ENCODE measurements at regions not wholly inside any gene's neighbourhood (a gene's known extent, or its start where the extent isn't known, plus 50 kb on each side); places are given as distances from the start of the nearest gene placed in this dataset.

DNA sequence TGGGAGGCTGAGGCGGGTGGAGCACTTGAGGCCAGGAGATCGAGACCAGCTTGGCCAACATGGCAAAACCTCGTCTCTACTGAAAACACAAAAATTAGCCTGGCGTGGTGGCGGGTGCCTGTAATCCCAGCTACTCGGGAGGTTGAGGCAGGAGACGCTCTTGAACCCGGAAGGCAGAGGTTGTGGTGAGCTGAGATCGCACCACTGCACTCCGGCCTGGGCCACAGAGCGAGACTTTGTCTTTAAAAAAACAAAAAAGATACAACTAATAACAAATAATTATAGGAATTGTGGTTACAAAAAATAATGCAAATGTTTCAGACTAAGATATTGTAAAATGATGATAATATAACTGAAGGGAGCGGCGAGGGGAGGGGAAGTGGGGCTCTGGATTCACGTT is 90.3 kb upstream of the RTL6 start:
- TF ChIP-seq, protein P1, sequence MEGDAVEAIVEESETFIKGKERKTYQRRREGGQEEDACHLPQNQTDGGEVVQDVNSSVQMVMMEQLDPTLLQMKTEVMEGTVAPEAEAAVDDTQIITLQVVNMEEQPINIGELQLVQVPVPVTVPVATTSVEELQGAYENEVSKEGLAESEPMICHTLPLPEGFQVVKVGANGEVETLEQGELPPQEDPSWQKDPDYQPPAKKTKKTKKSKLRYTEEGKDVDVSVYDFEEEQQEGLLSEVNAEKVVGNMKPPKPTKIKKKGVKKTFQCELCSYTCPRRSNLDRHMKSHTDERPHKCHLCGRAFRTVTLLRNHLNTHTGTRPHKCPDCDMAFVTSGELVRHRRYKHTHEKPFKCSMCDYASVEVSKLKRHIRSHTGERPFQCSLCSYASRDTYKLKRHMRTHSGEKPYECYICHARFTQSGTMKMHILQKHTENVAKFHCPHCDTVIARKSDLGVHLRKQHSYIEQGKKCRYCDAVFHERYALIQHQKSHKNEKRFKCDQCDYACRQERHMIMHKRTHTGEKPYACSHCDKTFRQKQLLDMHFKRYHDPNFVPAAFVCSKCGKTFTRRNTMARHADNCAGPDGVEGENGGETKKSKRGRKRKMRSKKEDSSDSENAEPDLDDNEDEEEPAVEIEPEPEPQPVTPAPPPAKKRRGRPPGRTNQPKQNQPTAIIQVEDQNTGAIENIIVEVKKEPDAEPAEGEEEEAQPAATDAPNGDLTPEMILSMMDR (IDR thresholded peaks at IDR 0.05; ENCODE audit: unreplicated experiment), result no peak
- Mint-ChIP-seq H3K36me3 (no peaks in the 10 kb centered on the region), H3K4me1 (peaks cover 4% of the 10 kb centered on the region), H3K4me3 (no peak overlapping the region), H3K27me3 (ENCODE audit: low read depth) (peaks cover 95% of the 10 kb centered on the region), H3K9me3 (peaks cover 9% of the 10 kb centered on the region), H3K27ac (no peak overlapping the region)
- DNase-seq (ENCODE audit: low spot score in 2 of 2, unreplicated experiment in 2 of 2), result no peak

DNA sequence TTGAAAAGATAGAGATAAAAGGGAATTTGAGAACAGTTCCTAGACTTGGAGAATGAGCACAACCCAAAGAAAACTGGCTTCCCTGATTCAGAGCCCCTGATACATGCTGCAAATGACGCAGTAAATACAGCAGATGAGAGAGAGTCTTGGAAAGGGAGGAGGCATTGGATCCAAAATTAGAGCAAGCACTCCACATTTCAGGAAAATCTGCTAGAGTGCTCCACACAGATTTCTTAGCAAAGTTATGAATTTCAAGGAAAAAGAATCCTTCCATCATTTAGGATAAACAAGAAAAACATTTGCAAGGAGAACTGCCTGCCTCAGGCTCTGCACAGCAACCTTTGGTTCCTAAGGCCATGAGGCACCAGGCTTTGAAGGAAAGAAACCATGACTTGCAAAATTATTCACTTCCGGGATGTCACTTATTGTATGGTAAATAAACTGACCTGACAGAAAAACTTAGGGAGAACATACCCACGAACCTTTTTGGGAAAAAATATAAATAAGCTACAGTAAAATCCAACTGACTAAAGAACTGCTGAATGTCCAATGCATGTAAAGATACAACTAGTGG is 89.8 kb upstream of the RTL6 start:
- Mint-ChIP-seq H3K4me3 (no peak overlapping the region), H3K4me1 (peaks cover 4% of the 10 kb centered on the region), H3K27ac (no peak overlapping the region), H3K36me3 (no peaks in the 10 kb centered on the region), H3K9me3 (peaks cover 9% of the 10 kb centered on the region), H3K27me3 (ENCODE audit: low read depth) (peaks cover 95% of the 10 kb centered on the region)
- DNase-seq (ENCODE audit: low spot score in 2 of 2, unreplicated experiment in 2 of 2), result no peak
- TF ChIP-seq, protein P1 (IDR thresholded peaks at IDR 0.05; ENCODE audit: unreplicated experiment), result no peak

GRCh38 chr22:44586999-44587736 is 89.1 kb upstream of the RTL6 start:
- DNase-seq (ENCODE audit: low spot score in 2 of 2, unreplicated experiment in 2 of 2), result peak in 1 of 2 experiments; percentile 15
- TF ChIP-seq, protein P1 (IDR thresholded peaks at IDR 0.05; ENCODE audit: unreplicated experiment), result no peak
- Mint-ChIP-seq H3K9me3 (peaks cover 9% of the 10 kb centered on the region), H3K4me3 (no peak overlapping the region), H3K36me3 (no peaks in the 10 kb centered on the region), H3K4me1 (no peaks in the 10 kb centered on the region), H3K27ac (no peak overlapping the region), H3K27me3 (ENCODE audit: low read depth) (peaks cover 96% of the 10 kb centered on the region)

GRCh38 chr22:44586351-44586990 is 88.4 kb upstream of the RTL6 start:
- peaks cover 9% of the 10 kb centered on the region for H3K9me3 Mint-ChIP-seq
- H3K27me3 Mint-ChIP-seq (ENCODE audit: low read depth), result peaks cover 96% of the 10 kb centered on the region
- TF ChIP-seq, protein P1 (IDR thresholded peaks at IDR 0.05; ENCODE audit: unreplicated experiment), result no peak
- H3K36me3 Mint-ChIP-seq, result no peaks in the 10 kb centered on the region
- no peak overlapping the region for H3K4me3 Mint-ChIP-seq
- no peaks in the 10 kb centered on the region for H3K4me1 Mint-ChIP-seq
- no peak overlapping the region for H3K27ac Mint-ChIP-seq
- peak in 1 of 2 experiments; percentile 13 for DNase-seq (ENCODE audit: low spot score in 2 of 2, unreplicated experiment in 2 of 2)

- DNase-seq (ENCODE audit: low spot score in 2 of 2, unreplicated experiment in 2 of 2), result peak in 1 of 2 experiments; percentile 1
- Mint-ChIP-seq H3K9me3 (peaks cover 9% of the 10 kb centered on the region), H3K27ac (no peak overlapping the region), H3K27me3 (ENCODE audit: low read depth) (peaks cover 97% of the 10 kb centered on the region), H3K4me3 (no peak overlapping the region), H3K36me3 (no peaks in the 10 kb centered on the region), H3K4me1 (no peaks in the 10 kb centered on the region)
- TF ChIP-seq, protein P1 (IDR thresholded peaks at IDR 0.05; ENCODE audit: unreplicated experiment), result no peak
These were observed 87.7 kb upstream of the RTL6 start for GRCh38 chr22:44585559-44586350.
